ENCODE measurements at regions not wholly inside any gene's neighbourhood (a gene's known extent, or its start where the extent isn't known, plus 50 kb on each side); places are given as distances from the start of the nearest gene placed in this dataset.

GRCh38 chr5:77948476-77948875 lies 172.3 kb upstream of the TBCA start:
- DNase-seq (ENCODE audit: low spot score) = no peak

- DNase-seq (ENCODE audit: low spot score) = no peak
Measured at GRCh38 chr5:77947041-77947428, 170.9 kb upstream of the TBCA start.

- no peak for DNase-seq (ENCODE audit: low spot score)
Measured at GRCh38 chr5:77946381-77947040, 170.4 kb upstream of the TBCA start.

GRCh38 chr5:77945874-77946273 lies 169.7 kb upstream of the TBCA start:
- DNase-seq (ENCODE audit: low spot score) = no peak

- no peak for DNase-seq (ENCODE audit: low spot score)
Measured at GRCh38 chr5:77944757-77945340, 168.7 kb upstream of the TBCA start.

GRCh38 chr5:77943851-77944250 lies 167.7 kb upstream of the TBCA start:
- no peak for DNase-seq (ENCODE audit: low spot score)

GRCh38 chr5:77942578-77943239 lies 166.6 kb upstream of the TBCA start:
- DNase-seq (ENCODE audit: low spot score) = no peak

GRCh38 chr5:77937015-77937908 lies 161.1 kb upstream of the TBCA start:
- DNase-seq (ENCODE audit: low spot score) = no peak

GRCh38 chr5:77936365-77936693 lies 160.2 kb upstream of the TBCA start:
- no peak for DNase-seq (ENCODE audit: low spot score)

- no peak for DNase-seq (ENCODE audit: low spot score)
Measured at GRCh38 chr5:77935506-77936364, 159.6 kb upstream of the TBCA start.

GRCh38 chr5:77928776-77929300 lies 152.7 kb upstream of the TBCA start:
- no peak for DNase-seq (ENCODE audit: low spot score)

- no peak for DNase-seq (ENCODE audit: low spot score)
Measured at GRCh38 chr5:77926337-77926736, 150.2 kb upstream of the TBCA start.

- no peak for DNase-seq (ENCODE audit: low spot score)
Measured at GRCh38 chr5:77925503-77925902, 149.4 kb upstream of the TBCA start.

- no peak for DNase-seq (ENCODE audit: low spot score)
Measured at GRCh38 chr5:77924081-77924480, 147.9 kb upstream of the TBCA start.

- DNase-seq (ENCODE audit: low spot score) = no peak
Measured at GRCh38 chr5:77923666-77924065, 147.5 kb upstream of the TBCA start.

- DNase-seq (ENCODE audit: low spot score) = no peak
Measured at GRCh38 chr5:77921094-77921768, 145.1 kb upstream of the TBCA start.

GRCh38 chr5:77920359-77921058 lies 144.4 kb upstream of the TBCA start:
- no peak for DNase-seq (ENCODE audit: low spot score)

GRCh38 chr5:77915346-77915745 lies 139.2 kb upstream of the TBCA start:
- no peak for DNase-seq (ENCODE audit: low spot score)

- no peak for DNase-seq (ENCODE audit: low spot score)
Measured at GRCh38 chr5:77912721-77913120, 136.6 kb upstream of the TBCA start.

GRCh38 chr5:77910602-77911188 lies 134.6 kb upstream of the TBCA start:
- no peak for DNase-seq (ENCODE audit: low spot score)
